ENCODE measurements at regions not wholly inside any gene's neighbourhood (a gene's known extent, or its start where the extent isn't known, plus 50 kb on each side); places are given as distances from the start of the nearest gene placed in this dataset.

DNA sequence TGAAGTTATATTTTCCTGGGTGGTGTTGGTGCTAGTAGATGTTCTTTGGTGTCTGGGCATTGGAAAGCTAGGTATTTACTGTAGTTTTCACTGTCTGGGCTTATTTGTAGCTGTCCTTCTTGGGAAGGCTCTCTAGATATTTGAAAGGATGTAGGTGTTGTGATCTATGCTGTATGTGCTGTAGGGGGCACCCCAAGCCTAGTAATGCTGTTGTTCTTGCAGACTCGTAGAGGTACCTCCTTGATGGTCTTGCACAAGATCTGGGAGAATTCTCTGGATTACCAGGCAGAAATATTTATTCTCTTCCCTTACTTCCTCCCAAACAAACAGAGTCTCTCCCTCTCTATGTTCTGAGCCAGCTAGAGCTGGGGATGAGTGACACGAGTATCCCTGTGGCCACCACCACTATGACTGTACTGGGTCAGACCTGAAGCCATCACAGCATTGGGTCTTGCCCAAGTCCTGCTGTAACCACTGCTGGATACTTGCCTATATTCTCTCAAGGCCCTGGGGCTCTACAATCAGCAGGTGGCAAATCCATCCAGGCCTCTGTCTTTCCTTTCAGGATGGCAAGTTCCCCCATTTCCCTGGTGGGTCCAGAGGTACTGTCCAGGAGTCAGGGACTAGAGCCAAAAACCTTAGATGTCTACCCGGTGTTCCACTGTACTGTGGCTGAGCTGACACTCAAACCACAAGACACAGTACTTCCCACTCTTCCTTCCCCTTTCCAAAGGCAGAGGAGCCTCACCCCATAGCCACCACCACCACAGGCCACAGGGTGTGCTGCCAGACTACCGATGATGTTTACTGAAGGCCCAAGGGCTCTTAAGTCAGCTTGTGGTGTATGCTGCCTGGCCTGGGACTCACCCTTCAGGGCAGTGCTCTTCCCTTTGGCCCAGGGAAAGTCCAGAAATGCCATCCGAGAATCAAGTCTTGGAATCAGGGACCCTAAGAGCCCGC lies 195.2 kb upstream of the DPPA4 start:
- DNase-seq, result peak in 3 of 14 donors; percentile 1 to 12 (median 6)

DNA sequence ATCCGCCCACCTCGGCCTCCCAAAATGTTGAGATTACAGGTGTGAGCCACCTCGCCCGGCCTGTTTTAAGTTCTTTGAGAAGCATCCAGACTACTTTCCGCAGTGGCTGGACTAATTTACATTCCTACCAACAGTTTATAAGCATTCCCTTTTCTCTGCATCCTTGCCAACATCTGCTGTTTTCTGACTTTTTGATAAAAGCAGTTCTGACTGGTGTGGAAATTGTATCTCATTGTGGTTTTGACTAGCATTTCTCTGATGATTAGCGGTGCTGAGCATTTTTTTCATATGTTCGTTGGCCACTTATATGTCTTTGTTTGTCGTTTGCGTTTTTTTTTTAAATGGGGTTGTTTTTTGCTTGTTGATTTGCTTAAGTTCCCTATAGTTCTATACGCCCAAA lies 208.4 kb upstream of the DPPA4 start:
- DNase-seq, result no peak

DNA sequence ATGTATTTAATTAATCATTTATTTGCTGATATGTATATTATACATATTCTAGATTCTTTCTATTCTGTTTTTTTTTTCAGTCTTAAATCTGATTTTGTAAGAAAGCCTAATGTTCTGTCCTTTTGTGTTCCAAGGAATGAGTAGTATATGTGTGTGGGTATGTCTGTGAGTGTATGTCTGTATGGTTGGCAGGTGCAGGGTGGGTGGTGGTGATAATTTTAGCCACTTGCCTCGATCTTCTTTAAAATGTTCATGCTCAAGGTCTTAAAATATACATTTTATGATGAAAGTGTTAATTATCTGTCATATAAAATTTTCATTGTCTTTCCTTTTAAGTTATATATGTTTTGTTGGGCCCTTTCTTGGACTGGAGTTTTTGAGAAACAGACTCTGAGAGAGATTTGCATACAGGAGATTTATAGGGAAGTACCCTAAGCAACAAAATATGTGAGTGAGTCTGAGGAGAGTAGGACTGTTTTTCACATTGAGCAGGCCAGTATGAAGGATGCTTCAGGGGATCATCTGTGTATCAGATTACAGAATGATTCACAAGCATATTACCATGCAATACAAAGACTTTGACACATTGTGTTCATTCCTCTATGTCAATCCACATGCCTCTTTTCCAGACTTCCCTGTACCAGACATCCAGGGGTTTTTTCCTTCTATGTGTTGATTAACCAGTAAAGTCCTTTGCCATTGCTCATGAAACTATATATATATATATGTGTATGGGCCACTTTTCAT lies 211.0 kb upstream of the DPPA4 start:
- no peak for DNase-seq

DNA sequence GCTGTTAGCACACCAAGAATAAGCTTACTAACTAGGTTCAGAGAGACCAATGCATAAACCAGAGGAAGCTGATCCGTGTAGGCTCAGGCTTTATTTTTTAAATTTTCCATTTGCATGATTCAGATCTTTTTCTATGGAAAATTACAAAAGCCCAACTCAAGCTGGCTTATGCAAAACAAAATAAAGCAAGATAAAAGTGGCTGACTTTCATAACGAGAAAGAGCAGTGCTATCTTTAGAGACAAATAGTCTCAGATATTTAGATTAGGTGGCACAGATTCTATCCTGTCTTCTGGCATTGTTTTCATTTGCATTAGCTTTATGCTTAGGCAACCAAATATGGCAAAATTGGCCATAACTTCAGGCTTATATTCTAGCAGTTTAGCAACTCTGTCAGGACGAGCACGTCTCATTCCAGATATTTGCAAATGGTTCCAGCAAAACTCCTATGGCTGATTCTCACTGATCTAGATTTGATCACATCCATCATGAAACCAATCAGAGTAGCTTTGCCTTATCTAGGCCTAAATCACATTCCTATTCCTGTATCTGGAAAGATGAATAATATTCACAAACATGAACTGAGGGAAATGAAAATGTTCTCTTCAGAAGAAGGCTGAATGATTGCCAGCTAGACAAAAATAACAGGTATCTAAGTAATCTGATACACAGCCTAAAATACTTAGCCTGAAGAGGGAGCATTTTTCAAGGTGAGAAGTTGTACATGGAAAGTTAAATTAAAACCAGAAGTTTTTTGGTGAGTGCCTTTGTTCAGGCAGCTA lies 216.4 kb upstream of the DPPA4 start:
- no peak for DNase-seq

DNA sequence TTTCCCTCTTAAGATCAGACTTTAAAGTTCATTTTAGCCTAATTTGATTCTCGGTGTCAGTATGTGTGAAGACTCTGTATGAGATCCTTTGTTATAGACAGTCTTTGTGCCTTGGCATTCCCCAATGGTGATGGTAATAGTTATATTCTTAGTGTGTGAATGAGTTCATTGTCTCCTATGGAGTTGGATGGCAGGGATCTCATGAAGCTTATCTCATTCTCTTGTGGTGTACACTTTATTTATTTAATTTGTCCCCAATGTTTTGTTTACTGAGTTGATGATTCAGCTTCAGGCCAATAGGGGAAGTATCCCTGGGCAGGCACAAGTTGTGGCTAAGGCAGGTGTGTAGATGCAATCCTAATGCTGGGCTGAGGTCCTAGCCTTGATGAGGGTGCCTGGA lies 222.0 kb upstream of the DPPA4 start:
- no peak for DNase-seq

DNA sequence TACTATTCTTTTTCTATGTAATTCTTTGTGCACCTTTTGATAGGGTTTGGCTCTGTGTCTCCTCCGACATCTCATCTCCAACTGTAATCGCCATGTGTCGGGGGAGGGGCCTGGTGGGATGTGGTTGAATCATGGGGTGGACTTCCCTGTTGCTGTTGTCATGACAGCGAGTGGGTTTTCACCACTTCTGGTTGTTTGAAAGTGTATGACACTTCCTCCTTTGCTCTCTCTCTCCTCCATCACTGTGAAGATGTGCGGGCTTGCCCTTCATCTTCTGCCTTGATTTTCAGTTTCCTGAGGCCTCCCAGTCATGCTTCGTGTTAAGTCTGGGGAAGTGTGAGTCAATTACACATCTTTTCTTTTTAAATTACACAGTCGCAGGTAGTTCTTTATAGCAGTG lies 225.8 kb upstream of the DPPA4 start:
- no peak for DNase-seq

DNA sequence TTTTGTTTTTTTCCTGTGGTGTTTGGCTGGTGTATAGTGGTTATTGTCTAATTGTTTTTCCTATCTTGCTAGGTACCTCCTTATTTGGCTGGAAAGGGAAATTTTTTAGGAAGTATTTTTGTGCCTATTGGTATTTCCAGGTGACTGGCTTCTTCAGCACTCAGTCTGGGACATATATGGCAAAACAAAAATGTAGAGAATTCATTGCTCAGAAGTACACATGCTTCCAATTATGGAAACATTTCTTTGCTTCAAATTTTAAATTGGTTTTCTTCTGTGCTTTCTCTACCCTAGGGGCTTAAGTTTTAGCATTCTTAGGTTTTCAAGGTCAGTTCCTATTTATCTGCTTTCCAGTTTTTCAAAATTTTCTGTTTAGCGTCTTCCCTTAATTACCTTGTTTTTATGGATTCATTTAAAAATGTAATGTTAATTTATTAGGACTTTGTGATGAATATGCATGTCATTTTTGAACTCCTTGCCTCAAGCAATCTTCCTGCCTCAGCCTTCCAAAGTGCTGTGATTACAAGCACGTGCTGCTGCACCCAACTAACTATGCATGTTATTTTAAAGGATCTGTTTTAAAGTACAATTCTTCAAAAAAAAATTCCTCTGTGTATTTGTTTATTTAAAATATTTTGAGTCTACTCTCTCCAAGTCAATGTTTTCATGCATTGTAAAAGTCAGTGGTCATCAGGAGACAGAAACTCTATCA lies 231.9 kb upstream of the DPPA4 start:
- DNase-seq, result no peak

DNA sequence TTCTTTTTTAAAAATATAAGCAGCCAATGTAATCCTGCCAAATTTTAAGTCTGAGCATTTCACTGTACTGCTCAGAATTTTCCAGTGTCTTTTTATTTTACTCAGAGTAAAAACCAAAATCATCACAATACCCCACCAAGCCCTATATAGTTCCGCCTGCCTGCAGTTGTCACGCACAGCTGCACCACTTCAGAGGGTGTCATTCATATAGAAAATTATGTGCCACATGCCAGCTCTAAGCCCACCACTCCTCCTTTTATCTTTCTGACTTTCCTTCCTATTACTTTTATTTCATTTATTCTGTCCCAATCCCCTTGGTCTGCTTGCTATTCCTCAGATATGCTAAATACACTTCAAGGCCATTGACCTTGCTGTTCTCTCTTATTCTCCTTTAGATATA lies 233.1 kb upstream of the DPPA4 start:
- DNase-seq, result no peak

DNA sequence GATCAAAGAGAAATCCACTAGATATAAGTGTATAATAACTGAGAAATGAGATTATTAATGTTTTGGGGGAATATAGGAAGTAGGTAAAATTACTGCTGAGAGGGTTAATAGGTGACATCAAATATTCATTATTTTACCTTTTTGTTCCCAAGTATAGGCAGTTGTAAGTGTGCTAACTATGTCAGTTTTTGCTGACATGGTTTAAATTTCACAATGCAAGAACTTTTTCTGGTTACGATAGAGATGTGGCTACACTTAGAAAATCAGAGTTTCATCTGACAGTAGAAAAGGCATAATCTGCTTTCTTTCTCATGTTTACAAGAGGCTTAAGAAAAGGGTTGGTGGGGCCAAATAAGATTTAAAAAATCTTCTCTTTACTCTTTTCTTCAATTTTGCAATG lies 235.0 kb upstream of the DPPA4 start:
- DNase-seq, result no peak

DNA sequence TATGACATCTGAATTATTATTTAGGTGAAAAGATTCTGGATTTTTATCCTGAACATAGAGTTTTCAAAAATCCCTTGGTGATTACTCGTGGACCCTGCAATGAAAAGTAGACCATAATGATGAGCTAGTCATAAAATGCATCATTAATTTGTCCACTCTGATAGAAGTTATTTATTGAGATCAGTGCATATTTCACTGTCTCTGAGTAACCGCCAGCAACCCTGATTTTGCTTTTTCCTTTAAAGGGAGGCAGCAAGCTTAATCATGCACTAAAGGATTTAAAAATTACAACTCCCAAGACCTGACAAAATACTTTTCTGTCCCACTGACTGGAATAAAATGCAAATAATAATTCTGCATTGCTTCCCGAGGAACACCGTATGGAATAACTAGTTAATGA lies 259.6 kb upstream of the DPPA4 start:
- no peak for DNase-seq

DNA sequence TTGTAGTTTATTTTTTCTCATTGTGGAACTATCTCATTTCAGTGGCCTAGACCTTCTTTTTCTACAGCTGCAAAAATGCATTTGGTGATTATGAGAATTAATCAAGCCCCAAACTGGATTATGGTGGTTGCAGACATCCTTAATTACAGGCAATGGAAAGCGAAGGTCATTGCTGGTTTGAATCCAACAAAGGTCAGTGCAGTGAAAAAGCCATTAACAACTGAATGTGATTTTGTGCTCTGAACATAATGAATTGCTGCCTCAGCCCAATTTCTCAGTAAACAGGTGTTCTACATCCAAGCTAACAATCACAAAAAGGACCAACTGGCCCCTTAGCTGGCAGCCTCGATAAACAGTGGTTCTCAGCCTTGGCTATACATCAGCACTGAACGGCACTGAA lies 260.1 kb upstream of the DPPA4 start:
- DNase-seq, result no peak

DNA sequence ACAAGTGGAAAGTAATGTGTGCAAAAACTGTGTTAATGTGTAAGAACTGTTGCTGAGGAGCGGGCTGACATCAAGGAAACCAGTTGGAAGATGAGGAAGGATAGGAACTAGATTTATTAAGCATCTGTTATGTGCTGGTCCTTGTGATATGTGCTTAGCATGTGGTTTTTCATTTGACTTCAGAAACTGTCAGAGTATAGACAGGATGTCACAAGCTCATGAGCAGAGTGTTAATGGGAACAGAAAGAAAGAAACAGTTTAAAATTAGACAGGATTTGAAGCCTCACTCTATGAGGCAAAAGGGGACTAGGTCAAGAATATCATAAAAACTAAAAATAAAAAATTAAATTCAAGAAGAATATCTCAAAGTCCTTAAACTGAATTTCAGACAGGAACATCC lies 270.6 kb upstream of the DPPA4 start:
- DNase-seq, result no peak

DNA sequence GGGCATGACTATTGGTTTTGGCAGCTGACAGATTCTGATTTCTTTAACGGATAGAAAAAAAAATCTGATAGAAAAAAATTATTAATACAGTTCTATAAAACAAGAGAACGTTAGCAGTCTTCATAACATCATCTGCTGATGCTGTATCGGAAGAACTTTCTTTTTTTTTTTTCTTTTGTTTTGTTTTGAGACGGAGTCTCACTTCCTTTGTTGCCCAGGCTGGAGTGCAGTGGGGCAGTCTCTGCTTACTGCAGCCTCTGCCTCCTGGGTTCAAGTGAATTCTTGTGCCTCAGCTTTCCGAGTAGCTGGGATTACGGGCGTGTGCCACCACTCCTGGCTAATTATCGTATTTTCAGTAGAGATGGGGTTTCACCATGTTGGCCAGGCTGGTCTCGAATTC lies 271.2 kb upstream of the DPPA4 start:
- no peak for DNase-seq

DNA sequence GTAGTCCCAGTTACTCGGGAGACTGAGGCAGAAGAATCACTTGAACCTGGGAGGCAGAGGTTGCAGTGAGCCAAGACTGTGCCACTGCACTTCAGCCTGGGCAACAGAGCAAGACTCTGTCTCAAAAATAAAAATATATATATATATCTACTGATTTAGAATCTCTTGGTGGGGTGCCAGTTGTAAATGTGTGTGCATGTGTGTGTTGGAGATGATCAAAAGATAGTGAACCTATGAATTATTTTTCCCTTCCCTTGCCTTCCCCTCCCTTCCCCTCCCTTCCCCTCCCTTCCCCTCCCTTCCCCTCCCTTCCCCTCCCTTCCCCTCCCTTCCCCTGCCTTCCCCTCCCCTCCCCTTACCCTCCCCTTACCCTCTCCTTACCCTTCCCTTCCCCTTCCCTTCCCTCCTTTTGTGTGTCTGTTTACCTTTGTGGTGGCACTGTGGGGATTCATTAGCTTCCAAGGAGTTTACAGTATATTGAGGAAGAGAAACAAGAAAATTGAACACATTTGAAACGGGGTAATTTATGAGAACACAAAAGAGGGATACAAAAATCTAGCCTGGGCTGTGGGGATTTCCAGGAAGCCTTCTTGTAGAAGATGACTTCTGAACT lies 281.5 kb upstream of the DPPA4 start:
- no peak for DNase-seq

DNA sequence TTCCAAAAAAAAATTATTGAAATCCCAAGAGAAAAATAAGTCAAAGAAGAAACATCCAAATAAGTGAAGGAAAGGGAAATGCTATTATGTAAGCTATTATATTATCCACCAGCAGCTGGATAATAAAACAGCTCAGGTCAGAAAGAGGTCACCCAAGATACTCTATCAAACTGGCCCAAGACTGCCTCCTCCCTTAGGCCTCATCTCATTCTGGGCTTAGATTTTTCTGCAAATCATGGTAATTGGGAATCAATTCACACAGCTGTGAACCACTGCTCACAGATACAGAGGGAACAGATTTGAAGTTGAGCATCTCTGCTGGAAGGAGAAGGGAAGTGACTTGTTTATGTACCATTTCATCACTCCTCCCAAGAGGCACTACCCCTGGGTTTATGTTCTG lies 294.6 kb upstream of the DPPA4 start:
- no peak for DNase-seq

DNA sequence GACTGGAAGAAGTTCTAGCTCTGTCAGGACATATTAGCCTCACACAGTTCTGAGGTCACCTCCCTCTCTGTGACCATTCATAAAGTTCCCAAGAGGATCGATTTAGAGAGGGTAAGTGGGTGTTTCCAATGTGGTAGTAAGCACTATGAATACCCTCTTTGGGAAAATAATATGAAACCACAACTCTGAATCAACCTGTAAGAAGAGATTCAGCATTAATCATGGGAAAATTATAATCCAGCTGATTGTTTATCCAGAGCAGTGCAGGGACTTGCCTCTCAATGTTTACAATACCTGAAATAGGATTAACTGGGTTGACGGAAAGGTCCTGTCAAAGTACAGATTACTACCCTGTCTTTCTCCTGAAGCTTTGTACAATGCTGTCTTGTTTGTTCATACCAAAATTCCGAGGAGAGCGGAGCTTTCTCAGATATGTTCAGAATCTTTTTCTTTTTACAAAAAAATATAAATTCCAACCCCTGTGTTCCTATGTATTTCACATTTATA lies 302.9 kb upstream of the DPPA4 start:
- DNase-seq, result no peak

DNA sequence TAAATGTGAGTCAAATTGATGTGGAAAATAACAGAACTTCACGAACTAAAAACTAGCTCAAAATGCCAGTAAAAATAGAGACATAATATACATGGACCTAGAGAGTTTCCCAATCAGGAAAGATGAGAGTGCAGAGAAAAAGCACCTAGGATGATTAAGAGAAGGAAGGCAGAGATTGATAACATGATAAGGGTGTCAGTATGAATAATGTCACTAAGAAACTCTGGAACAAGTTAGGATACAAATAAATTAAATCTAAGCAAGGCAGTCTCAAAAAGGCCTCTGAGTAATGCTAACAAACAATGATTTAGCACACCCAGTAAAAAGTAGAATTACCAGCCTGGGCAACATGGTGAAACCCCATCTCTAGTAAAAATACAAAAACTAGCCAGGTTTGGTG lies 304.7 kb upstream of the DPPA4 start:
- no peak for DNase-seq

DNA sequence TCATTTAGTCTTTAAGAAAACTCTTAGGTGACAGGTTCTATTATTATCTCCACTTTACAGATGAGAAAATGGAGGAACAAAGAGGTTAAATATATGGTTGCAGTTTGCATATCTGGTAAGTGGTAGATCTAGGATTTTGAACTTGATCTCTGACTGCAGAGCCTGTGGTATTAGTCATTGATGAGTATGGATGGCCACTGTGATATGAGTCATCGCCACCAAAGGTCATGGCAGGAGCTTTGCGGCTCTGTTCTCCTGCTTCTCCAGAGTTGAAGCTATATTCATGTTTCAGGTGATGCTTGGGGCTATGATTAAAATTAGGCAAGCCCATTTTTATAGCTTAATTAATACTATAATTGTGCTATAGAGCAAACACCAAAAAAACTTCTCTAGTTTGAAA lies 306.2 kb upstream of the DPPA4 start:
- DNase-seq, result no peak

DNA sequence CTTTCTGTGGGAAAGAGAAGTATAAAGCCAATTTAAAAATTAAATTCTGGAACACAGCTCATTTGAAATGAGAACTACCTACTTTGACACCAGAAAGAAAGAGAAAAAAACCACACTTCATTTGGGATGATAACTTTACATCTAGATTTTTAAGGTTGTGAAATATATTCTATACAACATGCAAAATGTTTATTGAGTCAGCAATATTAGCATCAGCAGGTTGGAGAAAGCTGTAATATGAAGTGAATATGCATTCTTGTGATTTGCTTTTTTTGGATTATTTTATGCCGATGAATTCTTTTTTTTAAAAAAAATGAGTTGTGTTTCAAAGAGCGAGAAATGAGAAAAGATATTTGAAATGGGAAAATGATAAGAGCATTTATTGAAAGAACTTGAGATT lies 307.0 kb upstream of the DPPA4 start:
- no peak for DNase-seq

DNA sequence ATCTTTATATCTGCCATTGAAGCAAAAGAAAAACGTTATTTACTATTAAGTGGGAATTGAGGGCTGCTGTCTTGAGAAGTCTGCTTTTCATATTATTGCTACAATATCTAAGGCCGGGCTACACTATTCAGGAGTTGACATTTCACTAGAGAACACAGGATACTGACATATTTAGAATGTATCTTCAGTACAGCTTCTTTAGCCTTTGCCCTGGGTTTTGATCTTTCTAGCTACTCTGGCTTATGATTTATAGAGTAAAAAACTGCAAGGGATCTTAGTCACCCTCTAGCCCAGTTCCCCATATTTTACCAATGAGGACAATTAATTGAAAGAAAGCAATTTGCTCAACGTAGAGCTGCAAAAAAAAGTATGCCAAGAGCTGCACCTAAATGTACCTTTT lies 307.4 kb upstream of the DPPA4 start:
- no peak for DNase-seq

DNA sequence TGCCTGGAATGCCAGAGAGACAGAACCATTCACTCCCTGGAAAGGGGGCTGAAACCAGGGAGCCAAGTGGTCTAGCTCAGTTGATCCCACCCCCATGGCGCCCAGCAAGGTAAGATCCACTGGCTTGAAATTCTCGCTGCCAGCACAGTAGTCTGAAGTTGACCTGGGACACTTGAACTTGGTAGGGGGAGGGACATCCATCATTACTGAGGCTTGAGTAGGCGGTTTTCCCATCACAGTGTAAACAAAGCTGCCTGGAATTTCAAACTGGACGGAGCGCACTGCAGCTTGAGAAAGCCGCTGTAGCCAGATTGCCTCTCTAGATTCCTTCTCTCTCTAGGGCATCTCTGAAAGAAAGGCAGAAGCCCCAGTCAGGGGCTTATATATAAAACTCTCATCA lies 310.7 kb upstream of the DPPA4 start:
- DNase-seq, result no peak

DNA sequence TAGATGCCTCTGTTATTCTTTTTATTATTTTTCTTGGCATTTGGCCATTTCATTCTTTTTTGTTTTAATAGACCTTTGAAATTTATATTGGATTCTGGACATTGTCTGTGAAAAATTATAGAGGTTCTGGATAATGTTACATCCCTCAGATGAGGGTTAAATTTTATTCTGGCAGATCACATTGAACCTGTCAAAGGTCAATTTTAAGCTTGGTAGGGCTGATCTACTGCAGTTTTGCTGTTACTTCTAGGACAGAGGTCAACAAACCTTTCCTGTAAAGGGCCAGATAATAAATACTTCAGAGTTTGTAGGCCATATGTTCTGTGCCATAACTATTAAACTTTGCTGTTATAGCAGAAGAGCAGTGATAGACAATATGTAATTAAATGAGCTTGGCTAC lies 318.9 kb upstream of the DPPA4 start:
- no peak for DNase-seq

Measured in C1 segment of cervical spinal cord (tissue), 14 donors.